NCI-H526 (cell line): ENCODE measurements at regions not wholly inside any gene's neighbourhood (a gene's known extent, or its start where the extent isn't known, plus 50 kb on each side); places are given as distances from the start of the nearest gene placed in this dataset.
A peak's percentile ranks its signal among the peaks of the same experiment; 100 is the strongest.
"Not testable (repeated sequence)": the region's sequence is repeated elsewhere in the genome, so short reads cannot be mapped to it uniquely, and the experiment has no call there.

Experiments
- DNase-seq, 2 experiments: peaks; one replicate each; lab custom pipeline; 2025; lab: John Stamatoyannopoulos, UW

GRCh38 chr5:52255308-52255707 lies 532.4 kb upstream of the ITGA1 start:
- no peak for DNase-seq

GRCh38 chr5:52262844-52263243 lies 524.9 kb upstream of the ITGA1 start:
- no peak for DNase-seq

- no peak for DNase-seq
Observed at GRCh38 chr5:52269401-52269800, 518.3 kb upstream of the ITGA1 start.

- DNase-seq = no peak
Observed at GRCh38 chr5:52269859-52270258, 517.9 kb upstream of the ITGA1 start.

GRCh38 chr5:52275639-52276038 lies 512.1 kb upstream of the ITGA1 start:
- no peak for DNase-seq

- DNase-seq = no peak
Observed at GRCh38 chr5:52277101-52277500, 510.6 kb upstream of the ITGA1 start.

- DNase-seq = no peak
Observed at GRCh38 chr5:52282647-52283046, 505.1 kb upstream of the ITGA1 start.

- DNase-seq = no peak
Observed at GRCh38 chr5:52283221-52283620, 504.5 kb upstream of the ITGA1 start.

GRCh38 chr5:52300703-52301372 lies 486.9 kb upstream of the ITGA1 start:
- DNase-seq = no peak

GRCh38 chr5:52304816-52305215 lies 482.9 kb upstream of the ITGA1 start:
- not testable (repeated sequence) for DNase-seq

- no peak for DNase-seq
Observed at GRCh38 chr5:52328220-52328806, 459.4 kb upstream of the ITGA1 start.

- DNase-seq = no peak
Observed at GRCh38 chr5:52331725-52332124, 456.0 kb upstream of the ITGA1 start.

- no peak for DNase-seq
Observed at GRCh38 chr5:52334367-52334766, 453.3 kb upstream of the ITGA1 start.

- DNase-seq = no peak
Observed at GRCh38 chr5:52339285-52339684, 448.4 kb upstream of the ITGA1 start.

- DNase-seq = no peak
Observed at GRCh38 chr5:52342361-52342760, 445.4 kb upstream of the ITGA1 start.

- DNase-seq = peak in 1 of 2 experiments; percentile 8
Observed at GRCh38 chr5:52356311-52356918, 431.3 kb upstream of the ITGA1 start.

GRCh38 chr5:52359261-52359660 lies 428.5 kb upstream of the ITGA1 start:
- DNase-seq = no peak

GRCh38 chr5:52360985-52361384 lies 426.7 kb upstream of the ITGA1 start:
- DNase-seq = no peak

GRCh38 chr5:52374286-52374685 lies 413.4 kb upstream of the ITGA1 start:
- DNase-seq = no peak

- no peak for DNase-seq
Observed at GRCh38 chr5:52375969-52376368, 411.7 kb upstream of the ITGA1 start.

- no peak for DNase-seq
Observed at GRCh38 chr5:52376592-52376991, 411.1 kb upstream of the ITGA1 start.

- DNase-seq = no peak
Observed at GRCh38 chr5:52378237-52378636, 409.5 kb upstream of the ITGA1 start.

- no peak for DNase-seq
Observed at GRCh38 chr5:52388349-52388748, 399.4 kb upstream of the ITGA1 start.

GRCh38 chr5:52392321-52392720 lies 395.4 kb upstream of the ITGA1 start:
- no peak for DNase-seq
